ENCODE measurements at regions not wholly inside any gene's neighbourhood (a gene's known extent, or its start where the extent isn't known, plus 50 kb on each side); places are given as distances from the start of the nearest gene placed in this dataset.

GRCh38 chr13:67792151-67792676, 562.1 kb upstream of the PCDH9 start:
- CTCF ChIA-PET: no interaction called here
- DNase-seq: no peak
- ATAC-seq (ENCODE audit: low read depth): no peak
- POLR2A ChIA-PET: no interaction called here
- Mint-ChIP-seq H3K36me3 (ENCODE audit: low read depth) (no peaks in the 10 kb centered on the region), H3K9me3 (no peaks in the 10 kb centered on the region), H3K27me3 (no peaks in the 10 kb centered on the region), H3K4me1 (no peaks in the 10 kb centered on the region), H3K27ac (no peak overlapping the region), H3K4me3 (no peak overlapping the region)
- TF ChIP-seq, protein P1, sequence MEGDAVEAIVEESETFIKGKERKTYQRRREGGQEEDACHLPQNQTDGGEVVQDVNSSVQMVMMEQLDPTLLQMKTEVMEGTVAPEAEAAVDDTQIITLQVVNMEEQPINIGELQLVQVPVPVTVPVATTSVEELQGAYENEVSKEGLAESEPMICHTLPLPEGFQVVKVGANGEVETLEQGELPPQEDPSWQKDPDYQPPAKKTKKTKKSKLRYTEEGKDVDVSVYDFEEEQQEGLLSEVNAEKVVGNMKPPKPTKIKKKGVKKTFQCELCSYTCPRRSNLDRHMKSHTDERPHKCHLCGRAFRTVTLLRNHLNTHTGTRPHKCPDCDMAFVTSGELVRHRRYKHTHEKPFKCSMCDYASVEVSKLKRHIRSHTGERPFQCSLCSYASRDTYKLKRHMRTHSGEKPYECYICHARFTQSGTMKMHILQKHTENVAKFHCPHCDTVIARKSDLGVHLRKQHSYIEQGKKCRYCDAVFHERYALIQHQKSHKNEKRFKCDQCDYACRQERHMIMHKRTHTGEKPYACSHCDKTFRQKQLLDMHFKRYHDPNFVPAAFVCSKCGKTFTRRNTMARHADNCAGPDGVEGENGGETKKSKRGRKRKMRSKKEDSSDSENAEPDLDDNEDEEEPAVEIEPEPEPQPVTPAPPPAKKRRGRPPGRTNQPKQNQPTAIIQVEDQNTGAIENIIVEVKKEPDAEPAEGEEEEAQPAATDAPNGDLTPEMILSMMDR (IDR thresholded peaks at IDR 0.05): no peak
- intact Hi-C loops (cut with micrococcal nuclease): no loop called here

GRCh38 chr13:67791047-67791446, 560.9 kb upstream of the PCDH9 start:
- no peak overlapping the region for H3K27ac Mint-ChIP-seq
- intact Hi-C loops (cut with micrococcal nuclease): no loop called here
- no peaks in the 10 kb centered on the region for H3K27me3 Mint-ChIP-seq
- ChIA-PET CTCF (no interaction called here), POLR2A (no interaction called here)
- H3K4me3 Mint-ChIP-seq: no peak overlapping the region
- TF ChIP-seq, protein P1 (IDR thresholded peaks at IDR 0.05): no peak
- ATAC-seq (ENCODE audit: low read depth): no peak
- DNase-seq: no peak
- H3K36me3 Mint-ChIP-seq (ENCODE audit: low read depth): no peaks in the 10 kb centered on the region
- no peaks in the 10 kb centered on the region for H3K9me3 Mint-ChIP-seq
- no peaks in the 10 kb centered on the region for H3K4me1 Mint-ChIP-seq

DNA sequence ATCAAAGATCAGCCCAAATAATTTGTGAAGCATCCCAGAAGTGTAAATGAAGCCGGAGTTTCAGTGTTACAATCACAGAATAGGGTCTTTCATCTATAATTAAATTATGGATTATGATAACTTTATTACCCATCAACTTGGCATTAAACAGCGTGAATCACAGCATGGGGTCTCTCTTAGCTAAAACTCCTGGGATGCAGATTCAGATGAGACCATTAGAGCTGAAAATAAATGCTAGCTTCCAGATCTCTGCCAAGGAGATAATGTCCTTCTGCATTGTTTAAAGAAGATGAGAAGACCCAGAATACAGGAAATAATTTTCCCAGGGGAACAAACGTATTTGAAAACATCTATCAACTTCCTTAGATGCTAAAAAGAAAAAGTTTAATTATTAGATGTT, 546.0 kb upstream of the PCDH9 start:
- H3K9me3 Mint-ChIP-seq: peaks cover 7% of the 10 kb centered on the region
- DNase-seq: no peak
- POLR2A ChIA-PET: no interaction called here
- no peak overlapping the region for H3K27ac Mint-ChIP-seq
- no peak overlapping the region for H3K4me3 Mint-ChIP-seq
- intact Hi-C loops (cut with micrococcal nuclease): no loop called here
- no peaks in the 10 kb centered on the region for H3K36me3 Mint-ChIP-seq (ENCODE audit: low read depth)
- H3K4me1 Mint-ChIP-seq: no peaks in the 10 kb centered on the region
- TF ChIP-seq, protein P1 (IDR thresholded peaks at IDR 0.05): no peak
- no peaks in the 10 kb centered on the region for H3K27me3 Mint-ChIP-seq
- no peak for ATAC-seq (ENCODE audit: low read depth)
- CTCF ChIA-PET: no interaction called here

GRCh38 chr13:67775359-67775758, 545.2 kb upstream of the PCDH9 start:
- no peak for ATAC-seq (ENCODE audit: low read depth)
- Mint-ChIP-seq H3K27ac (no peak overlapping the region), H3K36me3 (ENCODE audit: low read depth) (no peaks in the 10 kb centered on the region), H3K9me3 (peaks cover 7% of the 10 kb centered on the region), H3K4me3 (no peak overlapping the region), H3K4me1 (no peaks in the 10 kb centered on the region), H3K27me3 (no peaks in the 10 kb centered on the region)
- DNase-seq: no peak
- intact Hi-C loops (cut with micrococcal nuclease): no loop called here
- ChIA-PET CTCF (no interaction called here), POLR2A (no interaction called here)
- TF ChIP-seq, protein P1 (IDR thresholded peaks at IDR 0.05): no peak

DNA sequence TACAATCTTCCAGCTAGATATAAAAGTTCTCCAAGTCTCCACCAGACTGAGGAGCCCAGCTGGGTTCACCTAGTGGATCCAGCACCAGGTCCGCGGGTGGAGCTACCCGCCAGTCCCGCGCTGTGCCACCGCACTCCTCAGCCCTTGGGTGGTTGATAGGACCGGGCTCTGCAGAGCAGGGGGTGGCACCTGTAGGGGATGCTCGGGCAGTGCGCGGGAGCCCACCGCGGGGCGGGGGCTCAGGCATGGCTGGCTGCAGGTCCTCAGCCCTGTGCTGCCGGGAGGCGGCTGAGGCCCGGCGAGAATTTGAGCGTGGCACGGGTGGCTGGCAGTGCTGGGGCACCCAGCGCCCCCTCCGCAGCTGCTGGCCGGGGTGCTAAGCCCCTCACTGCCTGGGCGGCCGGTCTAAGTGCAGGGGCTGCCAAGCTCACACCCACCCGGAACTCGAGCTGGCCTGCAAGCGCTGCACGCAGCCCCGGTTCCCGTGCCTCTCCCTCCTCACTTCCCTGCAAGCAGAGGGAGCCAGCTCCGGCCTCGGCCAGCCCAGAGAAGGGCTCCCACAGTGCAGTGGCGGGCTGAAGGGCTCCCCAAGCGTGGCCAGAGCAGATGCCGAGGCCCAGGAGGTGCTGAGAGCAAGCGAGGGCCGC, 542.8 kb upstream of the PCDH9 start:
- ATAC-seq (ENCODE audit: low read depth) (no peak), DNase-seq (no peak)
- no peaks in the 10 kb centered on the region for H3K4me1 Mint-ChIP-seq
- H3K9me3 Mint-ChIP-seq: peaks cover 7% of the 10 kb centered on the region
- no peaks in the 10 kb centered on the region for H3K27me3 Mint-ChIP-seq
- H3K4me3 Mint-ChIP-seq: no peak overlapping the region
- ChIA-PET CTCF (no interaction called here), POLR2A (no interaction called here)
- no peaks in the 10 kb centered on the region for H3K36me3 Mint-ChIP-seq (ENCODE audit: low read depth)
- TF ChIP-seq, protein P1 (IDR thresholded peaks at IDR 0.05): no peak
- no peak overlapping the region for H3K27ac Mint-ChIP-seq
- intact Hi-C loops (cut with micrococcal nuclease): no loop called here

Data from activated B cell treated with CpG ODN at 0.5 μM for 24 hours (primary cell).